IPS-NIHi11 (cell line): ENCODE measurements at regions not wholly inside any gene's neighbourhood (a gene's known extent, or its start where the extent isn't known, plus 50 kb on each side); places are given as distances from the start of the nearest gene placed in this dataset.
A peak's percentile ranks its signal among the peaks of the same experiment; 100 is the strongest.
"Not testable (repeated sequence)": the region's sequence is repeated elsewhere in the genome, so short reads cannot be mapped to it uniquely, and the experiment has no call there.

ENCODE experiments used
- DNase-seq: peaks from one replicate; pipeline ENCODE4 v3.0.0; 2012; ENCODE audit warnings: mixed read lengths, low spot score

DNA sequence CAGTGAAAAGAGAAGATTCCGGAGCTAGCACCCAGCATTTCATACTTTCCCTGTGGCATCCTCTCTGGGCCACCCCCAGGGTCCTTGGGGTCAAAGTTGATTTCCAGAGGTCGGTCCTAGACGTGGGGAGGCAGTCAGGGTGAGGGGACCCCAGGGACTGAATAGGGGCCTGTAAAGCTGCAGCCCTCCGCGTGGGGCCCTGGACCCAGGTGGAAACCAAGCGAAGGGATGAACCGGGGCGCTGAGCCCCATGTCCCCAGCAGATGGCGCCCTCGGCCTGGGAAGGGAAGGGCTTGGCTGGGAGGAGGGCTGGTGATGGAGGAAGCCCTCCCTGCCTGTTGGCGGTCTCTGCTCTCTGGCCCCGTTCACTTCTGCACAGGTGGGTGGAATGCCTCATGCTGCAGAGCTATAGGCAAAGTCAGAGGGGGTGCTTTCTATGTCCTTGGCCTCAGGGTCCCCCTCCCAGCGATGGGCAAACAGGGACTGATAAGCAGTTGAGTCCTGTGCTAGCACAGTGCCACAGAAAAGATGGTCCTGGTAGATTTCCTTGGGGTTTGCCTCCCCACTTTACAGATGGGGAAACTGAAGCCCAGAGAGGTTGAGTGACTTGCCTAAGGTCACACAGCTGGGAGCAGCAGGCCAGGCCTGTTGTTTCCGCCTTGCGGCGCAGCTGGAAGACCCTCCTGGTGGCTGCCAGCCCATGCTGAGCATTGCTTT is 163.4 kb upstream of the CIBAR2 start:
- DNase-seq: peak; percentile 95

DNA sequence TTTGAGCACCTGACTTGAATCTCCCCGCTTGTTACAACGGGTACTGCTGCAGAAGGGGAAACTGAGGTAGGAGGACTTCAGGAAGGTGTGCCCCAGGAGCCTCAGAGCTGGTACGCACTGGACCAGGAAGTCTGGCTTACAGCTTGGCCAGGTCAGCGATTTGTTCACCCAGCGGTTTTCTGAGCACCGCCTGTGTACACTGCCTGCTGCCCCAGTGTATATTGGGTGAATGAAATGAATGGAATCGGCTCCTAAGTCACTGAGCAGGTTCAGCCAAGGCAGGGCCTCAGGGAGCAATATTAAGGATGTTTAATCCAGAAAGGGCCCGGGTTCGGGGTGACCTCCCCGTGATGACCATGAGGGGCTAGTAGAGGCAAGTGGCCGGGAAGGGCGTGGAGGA is 164.0 kb upstream of the CIBAR2 start:
- no peak for DNase-seq

GRCh38 chr16:85276721-85277120 is 164.4 kb upstream of the CIBAR2 start:
- no peak for DNase-seq

DNA sequence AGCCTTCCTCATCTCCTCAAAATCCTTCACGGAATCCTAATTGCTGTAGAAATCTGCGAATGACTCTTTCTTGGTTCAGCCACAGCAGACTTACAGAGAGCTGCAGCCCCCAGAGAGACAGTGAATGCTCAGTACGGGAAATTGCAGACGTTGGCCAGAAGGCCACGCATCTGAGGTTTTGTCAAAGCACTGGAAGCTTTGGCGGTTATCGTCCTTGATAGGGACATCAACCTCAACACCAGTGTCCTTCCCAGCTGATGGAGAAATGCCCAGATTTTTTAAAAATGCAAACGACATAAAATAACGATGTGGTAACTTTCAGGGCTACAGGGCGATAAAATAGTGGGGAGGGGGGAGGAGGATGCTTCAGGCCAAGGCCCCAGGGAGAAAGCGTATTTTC is 166.6 kb upstream of the CIBAR2 start:
- DNase-seq: no peak

DNA sequence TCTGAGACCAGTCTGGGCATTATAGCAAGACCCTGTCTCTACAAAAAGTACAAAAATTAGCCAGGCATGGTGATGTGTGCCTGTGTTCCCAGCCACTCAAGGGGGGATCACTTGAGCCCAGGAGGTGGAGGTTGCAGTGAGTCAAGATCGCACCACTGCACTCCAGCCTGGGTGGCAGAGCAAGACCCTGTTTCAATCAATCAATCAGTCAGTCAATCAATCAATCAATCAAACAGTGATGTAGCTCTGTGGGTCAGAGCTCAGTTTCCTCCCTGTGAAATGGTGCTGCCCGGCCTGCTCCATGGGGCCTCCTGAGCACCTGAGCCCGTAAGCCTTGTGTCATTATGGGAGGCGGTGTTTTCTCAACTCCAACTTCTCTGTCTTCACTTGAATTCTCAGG is 167.1 kb upstream of the CIBAR2 start:
- no peak for DNase-seq

DNA sequence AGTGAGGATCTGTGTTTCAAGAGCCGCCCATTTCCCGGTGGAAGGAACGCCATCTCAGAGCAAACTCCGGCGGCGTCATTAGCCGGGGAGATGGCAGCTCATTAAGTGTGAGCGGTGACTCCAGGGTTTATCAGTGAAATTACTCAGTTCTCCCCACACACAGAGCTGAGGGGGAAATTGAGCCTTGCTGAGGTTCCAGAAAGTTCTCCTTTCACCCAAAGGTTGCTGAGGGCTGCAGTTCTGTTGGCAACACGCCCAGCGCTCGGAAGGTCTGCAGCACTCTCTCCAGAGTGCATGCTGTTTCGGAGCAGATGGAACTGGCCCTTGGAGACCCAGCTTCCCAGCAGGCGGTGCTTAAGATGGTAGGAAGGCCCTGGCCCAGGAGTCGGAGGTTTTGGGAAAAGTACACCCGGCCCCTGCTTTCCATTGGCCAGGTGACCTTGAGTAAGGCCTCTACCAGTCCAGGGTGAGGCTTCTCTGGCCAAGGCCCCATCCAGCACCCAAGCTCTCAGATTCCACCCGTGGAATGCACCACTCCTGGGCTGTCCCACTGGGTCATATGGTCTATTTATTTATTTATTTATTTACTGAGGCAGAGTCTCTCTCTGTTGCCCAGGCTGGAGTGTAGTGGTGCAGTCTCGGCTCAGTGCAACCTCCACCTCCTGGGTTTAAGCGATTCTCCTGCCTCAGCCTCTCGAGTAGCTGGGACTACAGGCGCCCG is 167.7 kb upstream of the CIBAR2 start:
- DNase-seq: no peak

DNA sequence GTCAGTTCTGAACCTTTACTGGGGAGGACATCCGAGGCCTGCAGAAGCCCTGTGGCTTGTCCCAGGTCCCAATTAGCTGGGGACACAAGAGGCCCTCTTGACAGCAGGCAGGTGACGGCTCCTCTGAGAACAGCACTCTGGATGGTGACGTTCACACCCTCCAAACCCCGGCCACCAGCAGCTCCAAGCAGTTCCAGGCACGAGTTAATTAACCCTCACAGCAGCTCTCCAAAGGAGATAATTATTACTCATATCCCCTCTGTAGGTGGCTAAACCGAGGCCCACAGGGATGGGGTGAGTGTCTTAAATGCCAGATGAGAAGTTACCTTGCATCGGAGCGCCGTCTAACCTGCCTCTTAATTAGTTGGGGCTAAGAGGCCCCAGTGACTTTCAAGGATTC is 168.9 kb upstream of the CIBAR2 start:
- no peak for DNase-seq

GRCh38 chr16:85282842-85283241 is 170.6 kb upstream of the CIBAR2 start:
- no peak for DNase-seq

- no peak for DNase-seq
These were observed 171.2 kb upstream of the CIBAR2 start for GRCh38 chr16:85283305-85284050.

- DNase-seq: no peak
These were observed 172.0 kb upstream of the CIBAR2 start for GRCh38 chr16:85284141-85284817.

- no peak for DNase-seq
These were observed 173.4 kb upstream of the CIBAR2 start for GRCh38 chr16:85285681-85286065.

DNA sequence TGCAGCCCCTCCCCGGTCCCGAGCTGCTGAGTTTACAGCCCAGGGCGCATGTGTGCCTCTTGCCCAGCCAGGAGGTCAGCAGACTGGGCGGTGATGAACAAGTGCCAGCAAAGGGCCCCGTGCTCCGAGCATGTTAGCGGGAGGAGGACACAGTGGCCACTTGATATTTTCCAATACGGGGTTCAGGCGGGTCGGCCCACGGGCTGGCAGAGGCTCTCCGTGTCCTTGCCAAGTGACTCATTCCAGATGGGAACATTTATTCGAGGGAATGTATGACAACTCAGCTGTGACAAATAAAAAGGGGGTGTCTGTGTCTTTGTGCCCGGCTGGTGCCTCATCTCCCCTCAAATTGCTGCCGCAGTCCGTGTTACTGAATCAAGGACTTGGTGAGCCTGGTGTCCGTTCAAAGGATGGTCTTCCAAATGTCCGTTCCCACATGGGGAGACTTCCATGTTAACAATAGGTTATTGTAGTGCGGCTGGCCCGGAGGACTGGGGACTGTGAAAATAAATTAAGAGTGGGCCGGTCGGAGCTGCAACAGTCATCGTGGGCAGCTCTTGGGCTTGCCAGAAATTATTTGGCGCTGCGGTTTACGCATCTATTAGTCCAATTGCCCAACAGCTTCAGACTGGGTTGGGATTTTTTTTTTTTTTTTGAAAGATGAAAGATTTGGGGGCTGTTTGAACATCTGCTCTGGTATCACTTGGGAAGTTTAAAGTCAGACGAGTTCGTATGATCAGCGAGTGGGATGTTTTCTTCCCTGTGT is 174.0 kb upstream of the CIBAR2 start:
- DNase-seq: no peak

GRCh38 chr16:85286951-85287814 is 174.9 kb upstream of the CIBAR2 start:
- no peak for DNase-seq

GRCh38 chr16:85287815-85288109 is 175.5 kb upstream of the CIBAR2 start:
- DNase-seq: not testable (repeated sequence)

DNA sequence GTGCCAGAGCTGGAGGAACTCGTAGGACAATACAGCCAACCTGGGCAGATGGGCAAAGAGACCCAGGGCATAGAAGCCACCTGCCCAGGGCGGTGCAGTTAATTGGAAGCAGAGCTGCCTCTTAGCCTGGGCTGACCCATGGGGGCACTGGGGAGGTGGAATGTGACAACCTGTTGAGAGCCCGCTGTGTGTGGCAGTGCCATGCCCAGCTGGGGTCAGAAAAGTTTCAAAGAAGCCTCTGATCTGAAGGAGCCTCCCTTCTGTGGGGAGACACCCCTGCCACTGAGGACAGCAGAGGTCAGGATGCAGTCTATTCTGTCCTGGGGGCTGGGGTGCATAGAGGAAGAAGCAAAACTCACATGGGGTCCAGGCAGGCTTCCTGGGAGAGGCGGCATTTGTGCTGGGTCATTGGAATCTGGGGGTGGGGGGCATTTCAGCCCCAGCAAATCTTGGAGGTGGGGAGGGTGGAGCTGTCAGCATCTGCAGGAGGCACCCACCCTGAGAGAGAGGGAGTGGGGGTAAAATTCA is 176.1 kb upstream of the CIBAR2 start:
- no peak for DNase-seq

DNA sequence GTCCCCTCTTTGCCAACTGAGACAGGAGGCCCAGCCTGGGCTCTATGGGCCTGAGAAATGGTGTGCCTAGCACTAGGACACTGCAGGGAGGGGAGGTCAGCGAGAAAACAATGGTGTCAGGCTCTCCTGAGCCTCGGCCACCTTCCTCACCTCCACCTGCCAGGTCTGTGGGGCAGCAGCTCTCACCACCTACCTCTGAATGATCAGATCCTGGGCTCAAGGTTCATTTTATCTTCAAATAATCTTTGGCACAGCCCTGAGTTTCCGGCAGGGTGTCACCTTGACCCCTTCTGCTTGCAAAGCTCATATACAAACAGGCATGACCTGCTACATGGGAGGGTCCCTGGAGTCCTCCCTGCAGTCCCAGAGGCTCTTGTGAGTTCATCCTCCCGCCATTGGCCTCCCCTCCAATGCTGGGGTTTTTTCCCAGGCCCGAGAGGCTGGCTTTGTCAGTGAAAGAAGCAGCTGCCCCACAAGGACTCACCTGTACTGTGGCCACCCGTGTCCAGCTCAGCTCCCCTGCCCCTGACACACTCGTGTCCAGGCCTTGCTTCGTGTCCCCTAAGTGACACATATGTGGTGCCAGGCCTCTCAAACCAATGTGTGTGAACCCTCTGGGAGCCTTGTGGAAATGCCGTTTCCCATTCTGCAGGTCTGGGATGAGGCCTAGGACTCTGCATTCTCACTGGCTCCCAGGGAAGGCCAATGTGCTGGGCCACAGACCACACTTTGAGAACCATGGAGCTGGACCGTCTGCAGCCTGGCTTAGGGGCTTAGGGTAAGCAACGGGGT is 176.8 kb upstream of the CIBAR2 start:
- no peak for DNase-seq

GRCh38 chr16:85289760-85290625 is 177.7 kb upstream of the CIBAR2 start:
- no peak for DNase-seq

GRCh38 chr16:85290626-85291301 is 178.5 kb upstream of the CIBAR2 start:
- DNase-seq: no peak
